Prostate gland (tissue), 2 donors: ENCODE measurements at regions not wholly inside any gene's neighbourhood (a gene's known extent, or its start where the extent isn't known, plus 50 kb on each side); places are given as distances from the start of the nearest gene placed in this dataset.

Source experiments
- CTCF ChIP-seq, 4 experiments: fragments of 200-600 bp in 2 of 4; fragments of 450-650 bp in 2 of 4; sonication (generic) in 2 of 4; IDR thresholded peaks; 1 replicate in 3 of 4; 2 replicates in 1 of 4; pipeline ENCODE4 v1.5.1; 2016 to 2019; ENCODE audit warnings: antibody characterized with exemption in 4 of 4, mild to moderate bottlenecking in 2 of 4, moderate library complexity in 2 of 4
- POLR2A ChIP-seq: fragments of 450-650 bp; IDR thresholded peaks from one replicate; pipeline ENCODE4 v1.6.1; 2016; ENCODE audit warnings: antibody characterized with exemption, mild to moderate bottlenecking
- POLR2AphosphoS5 ChIP-seq: sonication (generic); formaldehyde crosslinking; IDR thresholded peaks from one replicate; pipeline ENCODE4 v1.6.1; 2017; ENCODE audit warnings: antibody characterized with exemption

GRCh38 chr5:54841481-54841880 lies 143.9 kb downstream of the ESM1 start:
- no peak for TF ChIP-seq POLR2A
- no peak for TF ChIP-seq CTCF (IDR thresholded peaks at IDR 0.05)
- TF ChIP-seq POLR2AphosphoS5: no peak
